ENCODE measurements at regions not wholly inside any gene's neighbourhood (a gene's known extent, or its start where the extent isn't known, plus 50 kb on each side); places are given as distances from the start of the nearest gene placed in this dataset.

DNA sequence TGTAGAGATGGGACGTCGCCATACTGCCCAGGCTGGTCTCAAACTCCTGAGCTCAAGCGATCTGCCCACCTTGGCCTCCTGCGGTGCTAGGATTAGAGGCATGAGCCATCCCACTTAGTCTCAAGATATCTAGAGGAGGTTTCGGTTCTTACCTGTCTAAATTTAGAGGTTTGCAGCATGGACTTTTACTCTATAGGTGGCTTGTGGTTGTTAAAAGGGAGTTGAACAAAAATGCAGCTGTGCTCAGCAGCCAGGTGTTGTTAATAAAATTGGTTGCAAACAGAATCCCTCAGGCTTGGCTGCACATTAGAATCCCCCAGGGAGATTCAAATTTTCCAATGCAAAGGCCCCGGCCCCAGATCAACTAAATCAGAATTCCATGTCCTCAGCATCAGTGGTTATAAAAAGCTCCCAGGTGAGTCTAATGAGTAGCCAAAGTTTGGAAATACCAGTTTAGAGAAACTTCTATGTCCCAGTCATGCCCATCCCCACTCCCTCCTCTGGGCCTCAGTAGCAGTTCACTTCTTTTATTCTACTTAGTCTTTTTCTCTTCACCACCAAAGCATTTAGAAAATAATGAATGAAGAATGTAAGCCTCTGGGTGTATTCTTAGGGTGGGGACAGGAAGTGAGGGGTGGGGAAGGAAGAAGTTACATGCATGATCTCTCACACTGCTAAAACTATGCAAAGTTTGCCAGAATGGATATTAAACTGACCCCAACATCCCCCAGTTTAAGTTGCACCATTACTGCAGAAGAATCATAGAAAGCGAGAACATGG lies 471.0 kb downstream of the COG6 start:
- no peak for TF ChIP-seq GATA3 (IDR thresholded peaks at IDR 0.05; ENCODE audit: low read depth, low read length)
- TF ChIP-seq GATA2 (IDR thresholded peaks at IDR 0.05; ENCODE audit: low read depth, low read length), result no peak

DNA sequence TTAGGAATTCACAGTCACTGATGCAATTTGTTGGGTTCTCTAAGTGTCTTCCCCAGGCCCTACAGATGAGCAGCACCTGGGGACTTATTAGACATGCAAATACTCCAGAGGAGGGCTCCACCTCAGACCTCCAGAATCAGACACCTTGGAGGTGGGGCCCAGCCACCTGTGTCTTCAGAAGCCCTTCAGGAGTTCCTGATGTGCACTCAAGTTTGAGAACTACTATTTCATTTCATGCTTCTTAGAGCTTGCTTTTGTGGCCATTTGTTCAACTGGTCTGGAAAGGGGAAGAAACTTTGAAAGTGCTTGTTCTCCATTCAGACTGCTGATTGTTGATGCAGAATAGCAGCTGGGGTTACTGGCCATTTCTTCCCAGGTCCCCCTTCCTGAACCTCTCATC lies 472.0 kb downstream of the COG6 start:
- TF ChIP-seq GATA2 (IDR thresholded peaks at IDR 0.05; ENCODE audit: low read depth, low read length) (no peak), GATA3 (IDR thresholded peaks at IDR 0.05; ENCODE audit: low read depth, low read length) (no peak)

DNA sequence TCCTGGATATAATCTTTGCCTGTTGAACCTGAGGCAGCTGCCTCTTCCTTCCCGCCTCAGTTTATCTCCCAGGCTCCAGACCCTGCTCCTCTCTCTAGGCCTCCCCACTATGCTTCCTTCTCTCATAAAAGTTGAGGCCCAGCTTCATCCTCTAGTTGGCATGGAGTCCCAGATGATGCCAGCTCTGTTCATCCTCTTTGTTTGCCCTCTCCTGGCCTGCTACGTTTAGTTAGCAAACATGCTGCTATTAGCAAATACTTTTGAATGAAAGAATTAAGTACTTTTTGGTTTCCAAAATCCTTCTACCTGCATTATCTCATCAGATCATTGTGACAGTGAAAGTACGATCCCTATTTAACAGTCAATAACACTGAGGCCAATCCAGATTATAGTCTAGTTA lies 472.5 kb downstream of the COG6 start:
- no peak for TF ChIP-seq GATA2 (IDR thresholded peaks at IDR 0.05; ENCODE audit: low read depth, low read length)
- no peak for TF ChIP-seq GATA3 (IDR thresholded peaks at IDR 0.05; ENCODE audit: low read depth, low read length)

DNA sequence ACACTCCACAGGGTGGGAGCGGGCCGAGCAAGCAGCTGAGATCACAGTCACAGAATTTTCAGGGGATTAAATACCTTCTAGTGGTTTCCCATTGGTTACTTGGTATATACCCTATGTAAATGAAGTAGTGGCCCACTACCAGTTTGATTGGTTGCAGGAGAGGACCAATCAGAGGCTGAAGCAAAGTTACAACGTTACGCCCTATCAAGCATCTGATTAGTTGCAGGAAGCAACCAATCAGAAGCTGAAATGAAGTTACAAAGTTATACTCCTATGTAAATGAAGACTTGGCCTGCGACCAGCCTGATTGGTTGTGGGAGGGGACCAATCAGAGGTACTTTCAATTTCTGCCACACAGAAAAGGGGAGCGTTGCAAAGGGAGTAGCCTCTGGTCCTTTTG lies 474.0 kb downstream of the COG6 start:
- no peak for TF ChIP-seq GATA3 (IDR thresholded peaks at IDR 0.05; ENCODE audit: low read depth, low read length)
- no peak for TF ChIP-seq GATA2 (IDR thresholded peaks at IDR 0.05; ENCODE audit: low read depth, low read length)

DNA sequence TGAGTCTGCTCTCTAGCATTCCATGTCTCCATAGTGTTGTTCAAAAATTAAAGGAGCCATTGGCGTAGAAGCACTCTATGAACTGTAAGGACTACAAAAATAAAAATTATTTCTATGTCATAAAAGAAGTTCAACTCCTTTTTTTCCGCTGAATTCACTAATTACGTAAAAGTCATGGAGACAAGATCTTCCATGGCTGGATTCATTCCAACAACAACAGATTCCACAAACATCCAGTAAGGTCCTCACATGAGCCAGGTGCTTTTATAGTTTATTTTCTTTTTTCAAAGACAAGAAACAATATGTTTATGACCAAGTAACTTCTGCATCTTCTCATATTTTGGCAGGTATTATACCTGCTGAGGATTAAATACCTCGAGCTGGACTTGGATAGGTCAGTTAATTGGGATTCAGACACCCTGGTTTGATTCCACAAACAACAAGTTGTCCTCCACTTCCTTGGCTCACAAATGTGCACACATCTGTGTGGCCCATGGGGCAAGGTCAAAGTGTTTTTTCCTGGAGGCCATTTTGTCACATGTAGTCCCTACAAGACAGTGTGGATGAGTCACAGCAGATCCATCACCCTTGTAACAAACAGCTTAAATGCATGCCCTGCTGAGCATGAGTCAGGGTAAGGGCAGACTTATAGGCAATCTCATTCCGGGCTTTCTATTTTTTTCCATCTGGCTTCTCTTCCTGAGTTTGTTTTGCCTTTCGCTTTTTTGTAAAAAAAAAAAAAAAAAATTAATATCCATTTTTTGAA lies 475.6 kb downstream of the COG6 start:
- TF ChIP-seq GATA3 (IDR thresholded peaks at IDR 0.05; ENCODE audit: low read depth, low read length) (no peak), GATA2 (IDR thresholded peaks at IDR 0.05; ENCODE audit: low read depth, low read length) (no peak)

DNA sequence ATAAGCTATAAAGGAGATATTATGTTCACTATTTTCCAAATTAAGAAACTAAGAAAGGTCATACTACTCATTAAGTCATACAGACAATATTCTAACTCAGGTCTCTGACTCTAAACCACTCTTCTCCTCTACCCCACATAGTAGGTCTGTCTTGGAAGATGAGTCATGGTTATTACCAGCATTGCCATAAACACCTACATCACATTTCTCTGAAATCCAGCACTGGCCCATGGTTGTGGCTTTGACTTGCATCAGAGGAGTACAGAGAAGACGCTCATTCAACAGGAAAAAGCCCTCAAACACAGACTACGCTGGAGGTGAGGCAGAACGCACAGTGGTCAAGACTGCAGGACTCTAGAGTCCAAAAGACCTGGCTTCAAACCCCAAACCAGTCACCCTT lies 476.8 kb downstream of the COG6 start:
- TF ChIP-seq GATA2 (IDR thresholded peaks at IDR 0.05; ENCODE audit: low read depth, low read length) (no peak), GATA3 (IDR thresholded peaks at IDR 0.05; ENCODE audit: low read depth, low read length) (no peak)

DNA sequence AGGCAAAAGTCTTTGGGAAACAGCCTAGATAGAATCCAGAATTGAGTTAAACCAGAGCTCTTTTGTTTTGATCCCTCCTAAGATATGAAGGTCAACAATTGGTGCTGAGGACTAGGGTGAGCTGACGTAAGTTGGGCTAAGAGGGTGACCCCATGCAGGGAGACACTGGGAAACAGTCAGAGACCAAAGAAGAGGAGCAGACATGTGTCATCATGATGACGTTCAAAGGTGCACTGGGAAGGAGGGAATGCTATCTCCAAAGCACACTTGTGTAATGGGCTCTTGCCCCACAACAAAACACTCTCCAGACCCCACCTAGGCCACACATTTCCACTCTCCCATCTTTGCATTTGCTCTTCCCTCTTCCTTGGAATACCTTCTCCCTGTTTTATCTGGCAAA lies 481.4 kb downstream of the COG6 start:
- TF ChIP-seq GATA2 (IDR thresholded peaks at IDR 0.05; ENCODE audit: low read depth, low read length) (no peak), GATA3 (IDR thresholded peaks at IDR 0.05; ENCODE audit: low read depth, low read length) (no peak)

DNA sequence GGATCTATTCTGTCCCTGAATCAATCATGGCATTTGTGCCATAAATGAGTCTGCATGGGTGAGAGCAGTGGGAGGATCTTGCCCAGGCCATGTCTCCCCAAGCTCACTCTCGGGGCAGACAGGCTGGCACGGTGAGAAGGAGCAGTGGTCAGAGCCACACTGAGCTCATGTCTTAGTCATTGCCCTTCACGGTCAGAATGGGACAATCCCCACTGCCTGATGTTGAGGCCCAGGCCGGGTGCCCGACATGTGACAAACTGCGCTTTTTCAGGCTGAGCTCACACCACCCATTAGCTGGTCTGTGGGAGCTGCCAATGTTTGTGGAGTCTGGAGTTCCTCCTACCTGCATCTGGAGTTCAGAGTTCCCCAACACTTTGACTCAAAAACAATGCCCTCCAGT lies 481.9 kb downstream of the COG6 start:
- TF ChIP-seq GATA3 (IDR thresholded peaks at IDR 0.05; ENCODE audit: low read depth, low read length), result no peak
- TF ChIP-seq GATA2 (IDR thresholded peaks at IDR 0.05; ENCODE audit: low read depth, low read length), result no peak

DNA sequence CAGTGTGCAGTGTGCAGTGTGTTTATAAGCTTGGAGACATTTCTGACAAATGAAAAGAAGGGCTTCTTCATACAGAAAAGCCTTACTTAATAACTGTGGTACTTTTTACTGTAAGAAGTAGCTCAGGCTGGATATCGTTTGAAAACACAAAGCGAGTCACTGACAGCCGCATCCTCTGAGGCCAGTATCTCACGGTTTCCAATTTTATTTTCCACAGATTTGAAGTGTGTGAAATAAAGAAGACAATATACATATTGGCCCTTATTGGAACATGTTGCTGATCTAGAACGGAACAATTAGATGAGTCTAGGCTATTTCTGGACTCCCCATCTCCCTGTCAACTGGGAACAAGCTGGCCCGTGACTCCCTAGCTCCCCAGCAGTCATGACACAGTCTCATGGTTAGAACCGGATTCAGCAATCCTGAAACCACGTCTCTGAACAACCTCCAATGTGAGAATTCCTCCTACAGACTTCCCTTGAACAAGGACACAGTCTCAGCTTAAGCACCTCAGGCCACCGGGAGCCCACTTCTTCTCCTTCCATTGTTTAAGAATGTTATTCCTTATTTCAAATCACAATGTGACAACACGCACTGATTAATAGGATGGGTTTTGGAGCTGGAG lies 484.5 kb downstream of the COG6 start:
- TF ChIP-seq GATA3 (IDR thresholded peaks at IDR 0.05; ENCODE audit: low read depth, low read length), result no peak
- no peak for TF ChIP-seq GATA2 (IDR thresholded peaks at IDR 0.05; ENCODE audit: low read depth, low read length)

DNA sequence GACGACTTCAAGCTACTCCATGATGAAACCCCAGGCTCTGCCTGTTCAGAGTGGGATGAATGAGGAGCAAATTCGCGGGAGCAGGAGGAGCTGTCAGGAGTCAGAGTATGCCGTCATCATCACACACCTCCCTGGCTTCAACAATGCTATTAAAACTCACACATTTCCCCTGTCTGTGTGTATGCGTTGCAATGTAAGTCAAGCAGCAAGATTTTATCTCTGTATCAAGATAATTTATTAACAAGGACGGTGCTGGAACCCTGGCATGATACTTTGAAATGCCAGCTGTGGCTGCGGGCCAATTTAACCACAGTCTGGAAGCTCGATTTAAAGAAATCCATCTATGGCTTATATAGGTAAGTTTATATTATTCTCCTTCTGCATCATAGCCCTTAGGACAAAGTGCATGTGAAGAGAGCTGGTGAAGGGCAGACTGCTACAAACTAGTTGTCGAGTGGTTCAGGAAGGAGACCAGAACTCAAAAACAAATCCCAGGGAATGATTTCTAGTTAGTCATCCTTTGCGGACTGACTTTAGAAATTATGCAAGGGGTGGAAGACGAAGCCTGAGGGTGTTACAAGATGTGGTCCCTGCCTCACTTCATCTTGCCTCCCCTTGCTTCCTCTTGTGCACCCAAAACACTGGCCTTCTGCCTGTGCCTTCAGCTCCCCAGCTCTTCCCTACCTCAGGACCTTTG lies 486.5 kb downstream of the COG6 start:
- TF ChIP-seq GATA3 (IDR thresholded peaks at IDR 0.05; ENCODE audit: low read depth, low read length) (no peak), GATA2 (IDR thresholded peaks at IDR 0.05; ENCODE audit: low read depth, low read length) (peak; percentile 46; the same call in 1 of the 2 replicates)

DNA sequence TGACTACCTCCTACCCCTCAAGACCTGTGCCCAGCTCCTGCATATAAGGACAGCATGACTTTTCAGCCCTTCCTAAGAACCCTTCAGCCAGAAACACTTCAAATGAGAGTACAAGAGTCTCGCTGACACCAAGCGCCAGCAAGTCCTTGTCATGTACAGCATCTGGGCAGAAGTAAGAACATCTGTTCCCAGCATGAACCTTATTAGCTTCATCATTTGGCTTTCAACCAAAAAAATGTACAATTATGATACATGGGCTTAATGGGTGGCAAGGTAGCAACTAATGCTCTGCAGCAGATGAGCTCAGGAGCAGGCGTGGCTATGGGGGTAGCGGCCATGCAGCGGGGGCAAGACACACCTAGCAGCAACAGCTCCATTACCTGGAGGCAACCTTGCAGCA lies 487.6 kb downstream of the COG6 start:
- TF ChIP-seq GATA2 (IDR thresholded peaks at IDR 0.05; ENCODE audit: low read depth, low read length), result no peak
- no peak for TF ChIP-seq GATA3 (IDR thresholded peaks at IDR 0.05; ENCODE audit: low read depth, low read length)

DNA sequence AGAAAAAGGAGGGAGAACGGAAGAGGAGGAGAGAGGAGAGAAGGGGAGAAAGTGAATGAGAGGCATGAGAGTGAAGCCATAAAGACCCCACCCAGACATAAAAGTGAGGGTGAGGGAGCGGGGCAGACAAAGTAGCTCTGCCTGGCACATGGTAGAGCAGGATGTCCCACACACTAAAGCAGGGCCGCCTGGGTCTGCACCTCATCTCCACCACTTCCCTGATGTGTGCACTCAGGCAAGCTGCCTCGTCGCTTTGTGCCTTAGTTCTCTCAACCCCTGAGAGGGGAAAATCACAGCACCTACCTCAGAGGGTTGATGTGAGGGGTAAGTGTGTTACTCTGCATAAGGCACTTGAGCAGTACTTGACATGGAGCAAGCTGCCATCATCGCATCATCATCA lies 488.1 kb downstream of the COG6 start:
- TF ChIP-seq GATA2 (IDR thresholded peaks at IDR 0.05; ENCODE audit: low read depth, low read length) (no peak), GATA3 (IDR thresholded peaks at IDR 0.05; ENCODE audit: low read depth, low read length) (no peak)

DNA sequence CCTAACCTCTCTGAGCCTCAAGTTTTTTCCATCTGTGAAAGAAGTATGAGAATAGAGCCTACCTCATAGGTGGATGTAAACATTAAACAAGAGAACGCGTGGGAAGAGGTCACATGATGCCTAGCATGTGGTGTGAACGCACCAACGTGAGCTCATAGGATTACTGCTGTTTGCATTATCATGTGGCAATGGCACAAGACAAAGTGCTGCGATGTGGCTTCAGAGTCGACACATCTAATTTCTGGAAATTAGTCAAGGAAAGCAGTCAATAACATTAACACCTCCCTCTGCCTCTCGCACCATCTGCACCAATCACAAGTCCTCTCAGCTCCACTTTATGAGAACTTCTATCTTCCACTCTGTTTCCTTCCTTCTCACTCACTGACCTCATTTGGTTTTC lies 489.7 kb downstream of the COG6 start:
- TF ChIP-seq GATA3 (IDR thresholded peaks at IDR 0.05; ENCODE audit: low read depth, low read length) (no peak), GATA2 (IDR thresholded peaks at IDR 0.05; ENCODE audit: low read depth, low read length) (no peak)

DNA sequence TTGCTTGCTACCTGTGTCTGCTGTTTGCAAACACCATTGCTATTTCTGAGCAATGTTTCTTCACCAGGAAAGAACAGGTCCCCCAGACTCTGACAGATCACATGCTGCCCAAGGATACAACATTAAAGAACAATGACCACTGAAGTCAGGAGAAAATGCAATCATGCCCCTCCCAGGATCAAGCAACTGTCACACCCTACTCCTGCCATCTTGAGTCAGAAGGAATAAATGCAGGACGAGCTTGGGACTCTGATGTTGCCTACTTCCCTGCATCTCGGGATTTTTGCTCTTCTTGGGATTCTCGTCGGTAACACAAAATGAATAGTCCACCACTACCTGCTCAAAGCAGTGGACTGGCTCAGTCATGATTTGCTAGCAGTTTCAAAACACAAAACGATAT lies 490.6 kb downstream of the COG6 start:
- TF ChIP-seq GATA2 (IDR thresholded peaks at IDR 0.05; ENCODE audit: low read depth, low read length) (no peak), GATA3 (IDR thresholded peaks at IDR 0.05; ENCODE audit: low read depth, low read length) (no peak)

Measured in SH-SY5Y (cell line).